Psoas muscle (tissue), 7 donors: ENCODE measurements at regions not wholly inside any gene's neighbourhood (a gene's known extent, or its start where the extent isn't known, plus 50 kb on each side); places are given as distances from the start of the nearest gene placed in this dataset.

Experiments
- ATAC-seq, 4 donors: fragments of 200-7000 bp; cut with Tn5 transposase; one replicate each; pipeline ENCODE4 v1.9.1; 2020; ENCODE audit warnings: moderate library complexity in 3 of 4, mild to moderate bottlenecking in 2 of 4
- DNase-seq, 2 donors: peaks; one replicate each; pipeline ENCODE4 v3.0.0-alpha.2; 2020
- H3K27ac ChIP-seq: fragments of 200-600 bp; one replicate; pipeline ENCODE4 v1.8.0; 2022
- H3K27me3 ChIP-seq, 3 donors: fragments of 200-600 bp in 1 of 3; one replicate each; pipeline versions ENCODE4 v1.6.1 to v1.8.0; 2013 to 2022; ENCODE audit warnings: low read length in 2 of 3, mild to moderate bottlenecking in 2 of 3, moderate library complexity in 1 of 3; ENCODE audit not compliant: insufficient read depth in 3 of 3
- H3K36me3 ChIP-seq, 2 donors: fragments of 200-600 bp in 1 of 2; one replicate each; pipeline versions ENCODE4 v1.6.1 to v1.8.0; 2013 to 2022; ENCODE audit warnings: low read depth in 1 of 2, mild to moderate bottlenecking in 1 of 2, moderate library complexity in 1 of 2; ENCODE audit not compliant: insufficient read depth in 1 of 2
- H3K4me1 ChIP-seq: fragments of 200-600 bp; one replicate; pipeline ENCODE4 v1.8.0; 2022
- H3K4me3 ChIP-seq: fragments of 200-600 bp; one replicate; pipeline ENCODE4 v1.8.0; 2022; ENCODE audit warnings: mild to moderate bottlenecking
- H3K9me3 ChIP-seq: fragments of 200-600 bp; one replicate; pipeline ENCODE4 v1.8.0; 2022
- CTCF ChIP-seq: fragments of 200-600 bp; IDR thresholded peaks from one replicate; pipeline ENCODE4 v1.8.0; 2022; ENCODE audit warnings: antibody characterized with exemption
- WGBS, 3 donors: extraction: QIAGEN DNeasy Blood & Tissue Kit; methylation state at CpG; one replicate each; pipeline versions ENCODE4 v1.1.6 to v1.1.7; 2013; 5-methylcytosine and 5-hydroxymethylcytosine counted together
- intact Hi-C, 2 donors: fragments of 100-400 bp; cut with DNase I; formaldehyde crosslinking; loops; one replicate each; pipeline versions ENCODE4 v1.11.0 to v1.14.2; 2022
- donor health status: healthy with polysubstance abuse.
- donor health status: DM: no; HTN: no; CAD: no; lungs with moderate emphysema.
- donor health status: Bipolar disorder and iron deficiency.
- donor health status: healthy.
- donor health status: DM: yes; HTN: yes; CAD: no.
- donor health status: DM: no; HTN: no; CAD: no.
- donor health status: DM: yes; HTN: yes; CAD: no.

GRCh38 chr3:187612656-187613055 is 57.5 kb downstream of the SST start:
- intact Hi-C loops, result loop anchor here (5.0 to 10.0 kb wide), 2 partner anchors 288 to 290 kb away; no protein-coding TSS in a partner anchor
- 19 to 31% (median 25%) methylated on average over 1 of the region's 1 CpG for WGBS, 3 donors
- ATAC-seq (no peak), DNase-seq (no peak)
- no peak for TF ChIP-seq CTCF
- H3K27ac ChIP-seq, result no peak overlapping the region
- H3K9me3 ChIP-seq, result no peaks in the 10 kb centered on the region
- H3K4me3 ChIP-seq, result no peak overlapping the region
- peaks cover 4% of the 10 kb centered on the region for H3K4me1 ChIP-seq
- H3K36me3 ChIP-seq, result no peaks in the 10 kb centered on the region
- H3K27me3 ChIP-seq, result no peaks in the 10 kb centered on the region

GRCh38 chr3:187610981-187611511 is 59.1 kb downstream of the SST start:
- intact Hi-C loops, result loop anchor here (5.0 to 10.0 kb wide), 2 partner anchors 286 to 289 kb away; no protein-coding TSS in a partner anchor
- peaks cover 4% of the 10 kb centered on the region for H3K4me1 ChIP-seq
- H3K27me3 ChIP-seq, result peaks cover 0 to 4% (median 0%) of the 10 kb centered on the region in 3 donors
- no peaks in the 10 kb centered on the region for H3K9me3 ChIP-seq
- ATAC-seq (no peak), DNase-seq (no peak)
- no peaks in the 10 kb centered on the region for H3K36me3 ChIP-seq
- TF ChIP-seq CTCF, result no peak
- 27 to 31% (median 28%) methylated on average over 1 of the region's 1 CpG for WGBS, 3 donors
- H3K27ac ChIP-seq, result no peak overlapping the region
- H3K4me3 ChIP-seq, result no peak overlapping the region

- DNase-seq (no peak), ATAC-seq (no peak)
- Histone ChIP-seq H3K36me3 (no peaks in the 10 kb centered on the region), H3K9me3 (no peaks in the 10 kb centered on the region), H3K4me3 (no peak overlapping the region), H3K4me1 (no peaks in the 10 kb centered on the region), H3K27me3 (peaks cover 0 to 11% (median 2%) of the 10 kb centered on the region in 3 donors), H3K27ac (no peak overlapping the region)
- no peak for TF ChIP-seq CTCF
- 24 to 33% (median 31%) methylated on average over 2 of the region's 2 CpGs for WGBS, 3 donors
- intact Hi-C loops, result no loop called here
Measured at GRCh38 chr3:187594272-187594671, 75.9 kb downstream of the SST start.

- Histone ChIP-seq H3K9me3 (no peaks in the 10 kb centered on the region), H3K27me3 (peaks cover 0 to 15% (median 2%) of the 10 kb centered on the region in 3 donors), H3K27ac (no peak overlapping the region), H3K36me3 (no peaks in the 10 kb centered on the region), H3K4me3 (no peak overlapping the region), H3K4me1 (no peaks in the 10 kb centered on the region)
- ATAC-seq (peak in 1 of 4 donors; percentile 54), DNase-seq (no peak)
- no peak for TF ChIP-seq CTCF
- intact Hi-C loops, result no loop called here
- WGBS, 3 donors, result 48 to 57% (median 57%) methylated on average over 5 of the region's 5 CpGs
Measured at GRCh38 chr3:187593451-187593850, 76.7 kb downstream of the SST start.
